ENCODE measurements at regions not wholly inside any gene's neighbourhood (a gene's known extent, or its start where the extent isn't known, plus 50 kb on each side); places are given as distances from the start of the nearest gene placed in this dataset.

- H3K27me3 ChIP-seq (ENCODE audit: control insufficient read depth, insufficient read depth, low read length) = no peaks in the 10 kb centered on the region
- POLR2A ChIA-PET = no interaction called here
These were observed 250.9 kb downstream of the TOMM20 start for GRCh38 chr1:234877761-234878160.

GRCh38 chr1:234875953-234876855 is 252.4 kb downstream of the TOMM20 start:
- TF ChIP-seq CTCF (IDR thresholded peaks at IDR 0.05; ENCODE audit: insufficient read depth, low read depth, low read length) = no peak
- no peak for DNase-seq (ENCODE audit: low read depth)
- H3K36me3 ChIP-seq (ENCODE audit: control insufficient read depth, insufficient read depth, low read length) = no peaks in the 10 kb centered on the region
- H3K4me3 ChIP-seq (ENCODE audit: low read depth, low read length) = no peak overlapping the region
- CTCF ChIA-PET = no interaction called here
- H3K27me3 ChIP-seq (ENCODE audit: control insufficient read depth, insufficient read depth, low read length) = no peaks in the 10 kb centered on the region
- POLR2A ChIA-PET = no interaction called here

More at GRCh38 chr1:234877761-234878160, 250.9 kb downstream of the TOMM20 start:
- Histone ChIP-seq H3K36me3 (ENCODE audit: control insufficient read depth, insufficient read depth, low read length) (no peaks in the 10 kb centered on the region), H3K4me3 (ENCODE audit: low read depth, low read length) (no peak overlapping the region)
- no peak for TF ChIP-seq CTCF (IDR thresholded peaks at IDR 0.05; ENCODE audit: insufficient read depth, low read depth, low read length)
- CTCF ChIA-PET = no interaction called here
- DNase-seq (ENCODE audit: low read depth) = no peak

GRCh38 chr1:234875328-234875952 is 253.2 kb downstream of the TOMM20 start:
- no peaks in the 10 kb centered on the region for H3K27me3 ChIP-seq (ENCODE audit: control insufficient read depth, insufficient read depth, low read length)
- POLR2A ChIA-PET = no interaction called here
- H3K36me3 ChIP-seq (ENCODE audit: control insufficient read depth, insufficient read depth, low read length) = no peaks in the 10 kb centered on the region
- DNase-seq (ENCODE audit: low read depth) = no peak
- H3K4me3 ChIP-seq (ENCODE audit: low read depth, low read length) = no peak overlapping the region
- CTCF ChIA-PET = no interaction called here
- no peak for TF ChIP-seq CTCF (IDR thresholded peaks at IDR 0.05; ENCODE audit: insufficient read depth, low read depth, low read length)

GRCh38 chr1:234874291-234875288 is 254.0 kb downstream of the TOMM20 start:
- Histone ChIP-seq H3K27me3 (ENCODE audit: control insufficient read depth, insufficient read depth, low read length) (no peaks in the 10 kb centered on the region), H3K4me3 (ENCODE audit: low read depth, low read length) (no peak overlapping the region), H3K36me3 (ENCODE audit: control insufficient read depth, insufficient read depth, low read length) (no peaks in the 10 kb centered on the region)
- CTCF ChIA-PET = interaction anchor here (0.6 to 0.9 kb wide), 2 partner anchors 11 to 33 kb away, joined by 3 read pairs; no protein-coding TSS in a partner anchor
- TF ChIP-seq CTCF (IDR thresholded peaks at IDR 0.05; ENCODE audit: insufficient read depth, low read depth, low read length) = no peak
- POLR2A ChIA-PET = interaction anchor here (1.0 kb wide), 1 partner anchor 11 kb away, joined by 3 read pairs; no protein-coding TSS in a partner anchor
- DNase-seq (ENCODE audit: low read depth) = no peak

Measured in BJ (cell line).